Left lobe of liver (tissue), 2 donors: ENCODE measurements at regions not wholly inside any gene's neighbourhood (a gene's known extent, or its start where the extent isn't known, plus 50 kb on each side); places are given as distances from the start of the nearest gene placed in this dataset.

Experiments used
- ATAC-seq: fragments of 200-7000 bp; cut with Tn5 transposase; one replicate; pipeline ENCODE4 v1.9.1; 2020; ENCODE audit warnings: mild to moderate bottlenecking, moderate library complexity
- DNase-seq: peaks from one replicate; pipeline ENCODE4 v3.0.0-alpha.2; 2020; ENCODE audit warnings: low spot score
- donor health status: DM: no; HTN: no; CAD: no; lungs with moderate emphysema.
- donor health status: DM: no; HTN: yes; CAD: no.

DNA sequence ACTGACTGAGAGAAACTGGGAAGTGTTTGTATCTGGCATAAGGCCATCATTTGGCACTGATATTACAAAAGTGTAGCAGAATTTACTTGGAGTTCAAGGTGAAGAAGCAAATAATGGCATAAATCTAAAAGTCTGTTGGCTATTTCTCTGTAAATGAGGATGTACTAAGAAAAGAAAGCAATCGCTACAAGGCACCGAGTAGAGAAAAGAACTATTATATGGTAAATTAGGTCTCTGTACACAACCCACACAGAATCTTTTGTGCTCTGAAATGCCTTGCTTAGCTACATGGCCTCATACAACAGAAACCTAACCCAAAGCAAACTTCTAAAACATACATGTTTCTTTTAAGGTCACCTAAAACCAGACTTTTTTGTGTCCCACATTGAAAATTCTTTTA lies 290.1 kb upstream of the WWC1 start:
- DNase-seq (no peak), ATAC-seq (no peak)

DNA sequence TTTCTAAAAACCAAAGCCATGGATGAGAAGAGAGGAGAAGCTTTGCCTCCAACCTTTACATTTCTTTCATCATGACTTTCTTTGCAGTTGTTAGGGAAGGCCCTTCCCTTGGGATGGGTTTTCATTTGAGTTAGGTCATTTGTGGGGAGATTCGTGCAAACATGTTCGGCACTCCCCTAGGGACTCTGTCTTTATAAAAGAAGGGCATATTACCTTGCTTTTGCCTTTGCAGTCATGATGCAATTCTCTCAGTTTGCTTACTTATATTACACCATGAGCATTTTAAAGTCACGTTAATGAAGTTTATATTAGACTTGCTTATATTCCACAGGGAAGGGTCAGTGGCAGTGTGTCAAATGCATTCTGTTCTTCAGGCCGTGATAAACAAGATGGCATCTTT lies 289.3 kb upstream of the WWC1 start:
- no peak for DNase-seq
- no peak for ATAC-seq

DNA sequence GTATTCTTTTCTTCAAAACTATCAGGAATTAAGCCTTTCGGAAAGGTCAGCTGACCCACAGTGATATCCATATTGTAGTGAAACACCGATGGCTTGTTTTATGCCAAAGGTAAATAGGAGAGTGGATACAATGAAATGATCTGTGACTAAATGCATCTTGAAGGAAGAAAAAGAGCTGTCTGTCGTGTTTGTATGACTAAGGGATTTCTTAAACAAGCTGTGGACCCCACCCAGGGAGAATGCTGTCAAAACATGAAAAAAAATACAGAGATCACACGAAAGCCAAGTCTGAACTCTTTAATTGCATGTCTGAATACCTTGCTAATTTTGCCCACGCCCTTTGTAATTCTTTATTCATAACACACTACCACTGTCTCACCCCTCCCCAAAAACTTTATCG lies 286.4 kb upstream of the WWC1 start:
- no peak for DNase-seq
- ATAC-seq, result no peak

GRCh38 chr5:168005936-168006335 lies 285.5 kb upstream of the WWC1 start:
- DNase-seq (no peak), ATAC-seq (no peak)

- no peak for ATAC-seq
- no peak for DNase-seq
These were observed 284.9 kb upstream of the WWC1 start for GRCh38 chr5:168006456-168007130.

- ATAC-seq (no peak), DNase-seq (no peak)
These were observed 284.2 kb upstream of the WWC1 start for GRCh38 chr5:168007286-168007685.

DNA sequence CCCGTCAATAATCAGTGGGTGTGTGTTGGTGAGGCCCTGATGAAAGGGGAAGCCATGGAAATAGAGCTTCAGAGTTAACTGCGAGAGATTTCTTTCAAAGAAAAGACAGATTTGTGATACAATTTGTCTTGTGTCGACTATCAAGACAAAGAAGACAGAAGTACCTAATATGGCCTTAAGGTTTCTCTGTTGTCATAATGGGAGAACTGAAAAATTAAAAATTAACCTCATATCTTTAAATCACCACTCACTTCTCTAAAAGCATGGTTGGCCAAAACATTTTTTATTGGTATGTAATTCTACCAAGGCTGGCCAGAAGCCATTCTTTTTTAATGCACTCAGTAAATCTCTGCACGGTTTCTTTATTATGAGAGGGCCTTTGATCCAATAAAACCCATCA lies 282.9 kb upstream of the WWC1 start:
- ATAC-seq (no peak), DNase-seq (no peak)

GRCh38 chr5:168011096-168011495 lies 280.3 kb upstream of the WWC1 start:
- DNase-seq (no peak), ATAC-seq (no peak)

GRCh38 chr5:168012006-168012405 lies 279.4 kb upstream of the WWC1 start:
- ATAC-seq (no peak), DNase-seq (no peak)

- ATAC-seq, result no peak
- DNase-seq, result no peak
These were observed 277.9 kb upstream of the WWC1 start for GRCh38 chr5:168013546-168013945.

DNA sequence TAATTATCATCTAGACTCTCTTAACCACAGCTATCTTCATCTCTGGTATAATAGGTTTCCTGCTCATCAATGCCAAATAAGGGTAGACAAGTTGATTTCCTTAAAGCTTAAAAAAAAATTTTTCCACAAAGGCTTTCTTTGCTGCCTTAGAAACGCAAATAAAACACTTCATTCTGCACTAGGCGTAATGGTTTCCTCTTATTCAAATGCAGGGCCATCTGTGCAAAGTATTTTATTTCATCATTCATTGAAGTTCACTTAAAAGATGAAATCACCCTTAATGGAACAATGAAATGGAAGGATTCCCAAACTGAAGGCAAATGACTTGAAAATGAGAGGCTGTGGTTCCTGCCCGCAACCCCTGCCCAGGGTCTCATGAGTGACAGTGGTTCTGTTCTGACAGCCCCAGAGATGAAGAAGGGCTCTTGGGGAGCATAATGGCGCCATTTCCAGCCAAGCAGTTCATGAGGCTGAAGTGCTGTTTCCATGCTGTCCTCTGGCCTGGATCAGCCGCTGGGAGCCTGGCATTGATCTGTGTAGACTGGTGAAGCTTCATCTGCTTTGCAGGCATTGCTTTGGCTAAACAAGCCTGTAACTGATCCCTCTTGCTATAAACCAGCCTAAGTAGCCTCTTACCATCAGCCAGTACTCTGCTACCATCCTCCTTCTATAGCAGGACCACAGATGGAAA lies 276.9 kb upstream of the WWC1 start:
- no peak for ATAC-seq
- DNase-seq, result no peak

DNA sequence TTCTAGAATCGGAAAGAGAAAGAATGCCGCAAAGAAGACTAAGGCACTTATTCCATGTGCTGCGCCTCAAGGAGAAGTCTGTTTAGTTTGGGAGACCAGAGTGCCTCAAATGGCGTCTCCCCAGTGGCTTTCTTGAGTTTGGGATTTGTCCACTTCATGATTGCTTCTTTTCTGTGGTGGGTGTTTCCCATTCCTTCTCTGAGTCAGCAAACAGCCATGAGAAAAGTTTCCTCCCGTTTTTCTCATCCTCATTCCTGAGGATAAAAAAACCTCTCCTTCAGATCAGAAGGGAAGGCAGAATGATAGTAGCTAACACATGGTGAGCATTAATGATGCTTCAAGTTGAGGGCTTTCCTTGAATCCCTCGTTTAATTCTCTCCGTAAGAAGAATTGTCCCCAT lies 275.9 kb upstream of the WWC1 start:
- ATAC-seq (no peak), DNase-seq (no peak)

- DNase-seq (no peak), ATAC-seq (peak; percentile 71)
These were observed 274.1 kb upstream of the WWC1 start for GRCh38 chr5:168017313-168017712.

- ATAC-seq (no peak), DNase-seq (no peak)
These were observed 272.3 kb upstream of the WWC1 start for GRCh38 chr5:168019143-168019542.

DNA sequence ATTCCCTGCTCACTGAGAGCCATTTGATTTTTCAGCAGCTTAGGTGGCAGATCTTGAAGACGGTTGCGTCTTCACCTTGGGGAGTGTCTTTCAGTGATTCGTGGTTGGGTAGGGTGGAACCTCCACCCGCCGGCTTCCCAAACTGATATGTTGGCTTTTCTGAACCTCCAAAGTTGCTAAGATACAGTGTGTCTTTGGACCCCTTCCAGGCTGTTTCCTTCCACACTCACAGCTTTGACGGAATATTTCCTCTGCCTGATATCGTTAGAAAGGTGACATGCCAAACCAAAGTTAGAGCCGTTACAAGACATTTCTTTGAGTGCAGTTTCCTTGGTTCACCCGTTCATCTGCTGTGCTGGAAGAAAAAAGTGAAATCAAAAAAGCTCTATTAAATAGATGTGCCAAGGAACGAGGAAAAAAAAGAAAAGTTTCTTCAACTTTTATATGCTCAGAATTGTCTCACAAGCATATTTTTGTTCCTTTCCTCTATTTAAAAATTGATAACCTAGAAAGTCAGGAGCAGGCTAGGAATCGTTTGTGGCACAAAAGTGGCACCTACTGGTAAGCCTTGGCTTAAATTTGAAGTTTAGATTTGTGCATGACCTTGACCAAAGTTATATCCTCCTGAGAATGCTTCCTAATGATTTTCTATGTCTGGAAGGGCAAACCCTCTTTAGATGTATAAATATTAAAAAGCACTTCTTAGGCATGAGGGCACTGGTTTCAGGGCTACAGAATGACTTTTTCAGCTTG lies 270.7 kb upstream of the WWC1 start:
- ATAC-seq (no peak), DNase-seq (no peak)

DNA sequence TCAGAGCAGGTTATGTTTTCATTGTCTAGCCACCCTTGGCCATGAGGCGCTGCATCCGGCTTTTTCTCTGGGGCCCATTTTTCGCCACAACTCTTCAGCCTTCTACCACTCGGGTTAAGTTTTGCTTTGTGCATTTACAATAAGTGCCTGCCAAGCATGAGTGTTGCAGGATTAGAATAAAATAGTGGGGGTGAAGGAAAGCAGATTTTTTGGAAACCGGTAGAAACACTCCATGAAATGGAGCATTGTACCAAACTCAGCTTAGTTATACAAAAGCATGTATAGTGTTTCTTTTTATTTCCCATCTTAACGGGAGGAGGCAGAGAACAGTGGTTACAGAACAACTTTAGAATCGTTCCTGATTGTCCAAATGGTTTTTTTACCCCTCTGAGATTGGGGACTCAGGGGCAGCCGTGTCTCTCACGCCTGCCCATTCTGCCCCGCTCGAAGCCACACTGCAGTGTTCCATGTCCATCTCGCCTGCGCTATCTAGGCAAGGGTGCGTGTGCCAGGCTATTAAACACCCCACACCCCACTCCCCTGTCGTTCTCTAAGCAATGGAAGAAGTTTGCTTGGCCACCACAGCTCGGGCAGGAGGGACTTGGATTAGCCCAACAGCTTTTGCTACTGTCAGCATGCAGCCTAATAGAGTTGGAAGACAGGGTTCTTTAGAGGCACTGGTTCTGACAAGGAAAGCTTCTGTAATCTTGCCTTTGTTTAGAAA lies 268.8 kb upstream of the WWC1 start:
- ATAC-seq, result no peak
- no peak for DNase-seq

- ATAC-seq (no peak), DNase-seq (no peak)
These were observed 268.3 kb upstream of the WWC1 start for GRCh38 chr5:168023191-168023590.

- ATAC-seq (no peak), DNase-seq (no peak)
These were observed 267.1 kb upstream of the WWC1 start for GRCh38 chr5:168024306-168024705.

- DNase-seq, result no peak
- no peak for ATAC-seq
These were observed 264.4 kb upstream of the WWC1 start for GRCh38 chr5:168027007-168027406.

- no peak for DNase-seq
- no peak for ATAC-seq
These were observed 260.5 kb upstream of the WWC1 start for GRCh38 chr5:168030912-168031311.

DNA sequence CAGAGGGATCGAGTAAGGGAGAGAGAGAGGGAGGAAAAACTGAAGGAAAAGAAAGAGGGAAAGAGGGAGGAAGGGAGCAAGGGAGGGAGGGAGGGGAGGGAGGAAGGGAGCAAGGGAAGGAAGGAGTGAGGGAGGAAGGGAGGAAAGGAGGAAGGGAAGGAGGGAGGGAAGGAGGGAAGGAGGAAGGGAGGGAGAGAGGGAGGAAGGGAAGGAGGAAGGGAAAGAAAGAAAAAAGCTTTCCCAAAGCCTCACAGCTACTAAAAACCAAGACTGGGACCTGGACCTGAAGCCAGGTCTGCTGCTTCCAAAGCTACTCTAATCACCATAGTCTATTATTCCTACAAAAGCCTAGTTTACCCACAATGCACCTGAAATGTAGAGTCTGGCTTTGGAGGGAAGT lies 259.8 kb upstream of the WWC1 start:
- DNase-seq (no peak), ATAC-seq (no peak)

GRCh38 chr5:168039039-168039438 lies 252.4 kb upstream of the WWC1 start:
- ATAC-seq (no peak), DNase-seq (no peak)
